ENCODE measurements at regions not wholly inside any gene's neighbourhood (a gene's known extent, or its start where the extent isn't known, plus 50 kb on each side); places are given as distances from the start of the nearest gene placed in this dataset.

DNA sequence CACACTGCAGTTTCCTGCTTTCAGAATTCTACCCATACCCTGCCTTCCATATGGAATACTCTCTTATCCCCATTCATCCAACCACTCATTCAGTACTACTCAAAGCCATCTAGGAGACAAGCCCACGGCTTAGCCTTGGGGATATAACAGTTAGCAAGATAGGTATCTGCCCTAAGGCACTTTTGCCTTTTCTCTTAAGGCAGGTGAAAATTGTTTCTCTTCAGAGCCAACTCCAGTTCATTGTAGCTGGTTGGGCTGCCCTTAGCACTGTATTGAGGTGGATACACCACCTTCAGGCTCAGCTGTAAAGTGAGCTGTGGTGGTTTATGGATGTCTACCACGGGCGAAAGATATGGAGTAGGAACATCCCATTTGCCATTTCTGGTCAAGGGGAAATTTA is 729.7 kb upstream of the TBX3 start:
- ChIA-PET POLR2A (no interaction called here), CTCF (no interaction called here)
- no peaks in the 10 kb centered on the region for H3K36me3 ChIP-seq (replicated peaks in 1 of 2; ENCODE audit: control insufficient read depth in 1 of 2, insufficient read depth in 2 of 2, low read length in 1 of 2)
- H3F3A ChIP-seq (replicated peaks; ENCODE audit: insufficient read depth) = no peaks in the 10 kb centered on the region
- H3K4me2 ChIP-seq = no peak overlapping the region
- H4K20me1 ChIP-seq (ENCODE audit: insufficient read depth) = no peaks in the 10 kb centered on the region
- H3K9me3 ChIP-seq = no peaks in the 10 kb centered on the region
- H3K4me3 ChIP-seq (ENCODE audit: low read depth in 2 of 2, low read length in 1 of 2) = no peak overlapping the region
- H3K79me2 ChIP-seq (ENCODE audit: insufficient read depth) = no peaks in the 10 kb centered on the region
- H3K27me3 ChIP-seq (ENCODE audit: insufficient read depth) = no peaks in the 10 kb centered on the region
- H3K4me1 ChIP-seq (ENCODE audit: control insufficient read depth in 1 of 2, insufficient read depth in 2 of 2, low read depth in 1 of 2, low read length in 1 of 2) = no peaks in the 10 kb centered on the region
- no peak for DNase-seq
- no peak overlapping the region for H3K9ac ChIP-seq
- H3K9me2 ChIP-seq = no peaks in the 10 kb centered on the region
- H2AFZ ChIP-seq (ENCODE audit: low read depth) = no peak overlapping the region
- 55% methylated on average over 3 of the region's 3 CpGs for WGBS (ENCODE audit: low lambda C conversion rate)
- TF ChIP-seq NRF1 (IDR thresholded peaks at IDR 0.05; ENCODE audit: low read depth, low read length) (no peak), RFX5 (IDR thresholded peaks at IDR 0.05; ENCODE audit: low read length) (no peak), GABPA (IDR thresholded peaks at IDR 0.05; ENCODE audit: low read depth) (no peak), JUND (IDR thresholded peaks at IDR 0.05) (no peak), SIN3A (IDR thresholded peaks at IDR 0.05; ENCODE audit: borderline replicate concordance, low read depth, low read length) (no peak), ELF1 (IDR thresholded peaks at IDR 0.05) (no peak), POLR2AphosphoS5 (IDR thresholded peaks at IDR 0.05; ENCODE audit: low read depth, low read length) (no peak), SMC3 (IDR thresholded peaks at IDR 0.05; ENCODE audit: low read depth, low read length) (no peak), MEF2A (IDR thresholded peaks at IDR 0.05; ENCODE audit: borderline replicate concordance, low read depth) (no peak), EP300 (IDR thresholded peaks at IDR 0.05; ENCODE audit: borderline replicate concordance in 1 of 2, low read depth in 1 of 2, low read length in 1 of 2) (no peak), TAF1 (IDR thresholded peaks at IDR 0.05; ENCODE audit: borderline replicate concordance, low read depth, low read length) (no peak), TEAD4 (IDR thresholded peaks at IDR 0.05; ENCODE audit: borderline replicate concordance, insufficient read depth) (no peak)
- TF ChIP-seq, protein P1, sequence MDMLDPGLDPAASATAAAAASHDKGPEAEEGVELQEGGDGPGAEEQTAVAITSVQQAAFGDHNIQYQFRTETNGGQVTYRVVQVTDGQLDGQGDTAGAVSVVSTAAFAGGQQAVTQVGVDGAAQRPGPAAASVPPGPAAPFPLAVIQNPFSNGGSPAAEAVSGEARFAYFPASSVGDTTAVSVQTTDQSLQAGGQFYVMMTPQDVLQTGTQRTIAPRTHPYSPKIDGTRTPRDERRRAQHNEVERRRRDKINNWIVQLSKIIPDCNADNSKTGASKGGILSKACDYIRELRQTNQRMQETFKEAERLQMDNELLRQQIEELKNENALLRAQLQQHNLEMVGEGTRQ (IDR thresholded peaks at IDR 0.05; ENCODE audit: borderline replicate concordance, low read depth, low read length) = no peak
- TF ChIP-seq, protein P2, sequence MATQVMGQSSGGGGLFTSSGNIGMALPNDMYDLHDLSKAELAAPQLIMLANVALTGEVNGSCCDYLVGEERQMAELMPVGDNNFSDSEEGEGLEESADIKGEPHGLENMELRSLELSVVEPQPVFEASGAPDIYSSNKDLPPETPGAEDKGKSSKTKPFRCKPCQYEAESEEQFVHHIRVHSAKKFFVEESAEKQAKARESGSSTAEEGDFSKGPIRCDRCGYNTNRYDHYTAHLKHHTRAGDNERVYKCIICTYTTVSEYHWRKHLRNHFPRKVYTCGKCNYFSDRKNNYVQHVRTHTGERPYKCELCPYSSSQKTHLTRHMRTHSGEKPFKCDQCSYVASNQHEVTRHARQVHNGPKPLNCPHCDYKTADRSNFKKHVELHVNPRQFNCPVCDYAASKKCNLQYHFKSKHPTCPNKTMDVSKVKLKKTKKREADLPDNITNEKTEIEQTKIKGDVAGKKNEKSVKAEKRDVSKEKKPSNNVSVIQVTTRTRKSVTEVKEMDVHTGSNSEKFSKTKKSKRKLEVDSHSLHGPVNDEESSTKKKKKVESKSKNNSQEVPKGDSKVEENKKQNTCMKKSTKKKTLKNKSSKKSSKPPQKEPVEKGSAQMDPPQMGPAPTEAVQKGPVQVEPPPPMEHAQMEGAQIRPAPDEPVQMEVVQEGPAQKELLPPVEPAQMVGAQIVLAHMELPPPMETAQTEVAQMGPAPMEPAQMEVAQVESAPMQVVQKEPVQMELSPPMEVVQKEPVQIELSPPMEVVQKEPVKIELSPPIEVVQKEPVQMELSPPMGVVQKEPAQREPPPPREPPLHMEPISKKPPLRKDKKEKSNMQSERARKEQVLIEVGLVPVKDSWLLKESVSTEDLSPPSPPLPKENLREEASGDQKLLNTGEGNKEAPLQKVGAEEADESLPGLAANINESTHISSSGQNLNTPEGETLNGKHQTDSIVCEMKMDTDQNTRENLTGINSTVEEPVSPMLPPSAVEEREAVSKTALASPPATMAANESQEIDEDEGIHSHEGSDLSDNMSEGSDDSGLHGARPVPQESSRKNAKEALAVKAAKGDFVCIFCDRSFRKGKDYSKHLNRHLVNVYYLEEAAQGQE (IDR thresholded peaks at IDR 0.05; ENCODE audit: low read depth, low read length) = no peak
- TF ChIP-seq, protein P3, sequence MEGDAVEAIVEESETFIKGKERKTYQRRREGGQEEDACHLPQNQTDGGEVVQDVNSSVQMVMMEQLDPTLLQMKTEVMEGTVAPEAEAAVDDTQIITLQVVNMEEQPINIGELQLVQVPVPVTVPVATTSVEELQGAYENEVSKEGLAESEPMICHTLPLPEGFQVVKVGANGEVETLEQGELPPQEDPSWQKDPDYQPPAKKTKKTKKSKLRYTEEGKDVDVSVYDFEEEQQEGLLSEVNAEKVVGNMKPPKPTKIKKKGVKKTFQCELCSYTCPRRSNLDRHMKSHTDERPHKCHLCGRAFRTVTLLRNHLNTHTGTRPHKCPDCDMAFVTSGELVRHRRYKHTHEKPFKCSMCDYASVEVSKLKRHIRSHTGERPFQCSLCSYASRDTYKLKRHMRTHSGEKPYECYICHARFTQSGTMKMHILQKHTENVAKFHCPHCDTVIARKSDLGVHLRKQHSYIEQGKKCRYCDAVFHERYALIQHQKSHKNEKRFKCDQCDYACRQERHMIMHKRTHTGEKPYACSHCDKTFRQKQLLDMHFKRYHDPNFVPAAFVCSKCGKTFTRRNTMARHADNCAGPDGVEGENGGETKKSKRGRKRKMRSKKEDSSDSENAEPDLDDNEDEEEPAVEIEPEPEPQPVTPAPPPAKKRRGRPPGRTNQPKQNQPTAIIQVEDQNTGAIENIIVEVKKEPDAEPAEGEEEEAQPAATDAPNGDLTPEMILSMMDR (IDR thresholded peaks at IDR 0.05) = no peak
- TF ChIP-seq, protein P4, sequence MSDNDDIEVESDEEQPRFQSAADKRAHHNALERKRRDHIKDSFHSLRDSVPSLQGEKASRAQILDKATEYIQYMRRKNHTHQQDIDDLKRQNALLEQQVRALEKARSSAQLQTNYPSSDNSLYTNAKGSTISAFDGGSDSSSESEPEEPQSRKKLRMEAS (IDR thresholded peaks at IDR 0.05; ENCODE audit: low read depth) = no peak
- TF ChIP-seq, protein P5, sequence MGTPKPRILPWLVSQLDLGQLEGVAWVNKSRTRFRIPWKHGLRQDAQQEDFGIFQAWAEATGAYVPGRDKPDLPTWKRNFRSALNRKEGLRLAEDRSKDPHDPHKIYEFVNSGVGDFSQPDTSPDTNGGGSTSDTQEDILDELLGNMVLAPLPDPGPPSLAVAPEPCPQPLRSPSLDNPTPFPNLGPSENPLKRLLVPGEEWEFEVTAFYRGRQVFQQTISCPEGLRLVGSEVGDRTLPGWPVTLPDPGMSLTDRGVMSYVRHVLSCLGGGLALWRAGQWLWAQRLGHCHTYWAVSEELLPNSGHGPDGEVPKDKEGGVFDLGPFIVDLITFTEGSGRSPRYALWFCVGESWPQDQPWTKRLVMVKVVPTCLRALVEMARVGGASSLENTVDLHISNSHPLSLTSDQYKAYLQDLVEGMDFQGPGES (IDR thresholded peaks at IDR 0.05; ENCODE audit: low read depth, low read length) = no peak
- H3K27ac ChIP-seq (ENCODE audit: low read depth in 2 of 2, low read length in 1 of 2) = no peak overlapping the region

All from SK-N-SH (cell line).